ENCODE measurements at regions not wholly inside any gene's neighbourhood (a gene's known extent, or its start where the extent isn't known, plus 50 kb on each side); places are given as distances from the start of the nearest gene placed in this dataset.

DNA sequence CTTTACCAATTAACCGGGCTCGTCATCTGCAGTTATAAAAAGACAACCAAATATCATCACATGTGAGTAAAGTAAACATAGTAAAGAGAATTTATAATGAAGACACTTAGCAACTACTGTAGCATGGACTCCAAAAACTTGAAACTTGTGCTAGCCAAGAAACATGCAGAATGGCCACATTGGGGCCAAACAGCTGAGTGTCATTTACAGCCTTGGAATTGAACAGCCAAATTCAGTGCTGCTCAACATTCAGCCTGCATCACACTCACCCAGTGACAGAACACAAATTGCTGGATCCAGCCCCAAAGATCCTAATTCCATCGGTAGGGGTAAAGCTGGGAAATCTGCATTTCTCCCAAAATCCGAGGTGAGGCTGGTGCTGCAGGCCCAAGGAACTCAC is 224.8 kb upstream of the GYPC start:
- no peaks in the 10 kb centered on the region for H3K36me3 ChIP-seq
- 60 to 69% methylated on average over 2 to 4 of the region's 4 CpGs for WGBS, 2 donors (ENCODE audit: low coverage in 1 of 2)
- H3K9me3 ChIP-seq, result no peaks in the 10 kb centered on the region
- no peaks in the 10 kb centered on the region for H3K27me3 ChIP-seq
- H3K4me3 ChIP-seq, result no peak overlapping the region
- H3K27ac ChIP-seq, result no peak overlapping the region
- ATAC-seq, result no peak
- TF ChIP-seq POLR2AphosphoS5 (IDR thresholded peaks at IDR 0.05) (no peak), POLR2A (IDR thresholded peaks at IDR 0.05) (no peak), CTCF (IDR thresholded peaks at IDR 0.05) (no peak)
- no peaks in the 10 kb centered on the region for H3K4me1 ChIP-seq

DNA sequence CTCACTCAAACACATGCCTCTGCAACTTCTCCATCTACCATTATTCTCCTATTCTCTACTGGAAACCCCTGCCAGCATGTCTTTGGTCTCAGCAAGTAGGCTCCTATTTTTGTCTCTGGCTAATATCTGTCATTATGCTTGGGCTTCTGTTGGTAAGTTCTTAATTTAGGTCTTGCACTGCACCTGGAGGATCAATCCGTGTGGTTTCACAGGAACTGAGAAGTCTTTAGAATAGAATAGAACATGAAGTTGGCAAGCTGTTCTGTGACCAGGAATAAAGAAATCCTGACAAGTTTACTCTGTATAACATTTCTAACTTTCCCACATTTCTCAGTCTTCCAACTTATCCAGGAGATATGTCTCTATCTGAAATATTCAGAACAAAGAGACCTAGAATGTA is 219.5 kb upstream of the GYPC start:
- no peaks in the 10 kb centered on the region for H3K27me3 ChIP-seq
- TF ChIP-seq POLR2A (IDR thresholded peaks at IDR 0.05), result no peak
- TF ChIP-seq EP300 (IDR thresholded peaks at IDR 0.05), result no peak
- no peak for TF ChIP-seq POLR2AphosphoS5 (IDR thresholded peaks at IDR 0.05)
- TF ChIP-seq CTCF (IDR thresholded peaks at IDR 0.05), result no peak
- no peaks in the 10 kb centered on the region for H3K36me3 ChIP-seq
- H3K4me3 ChIP-seq, result no peak overlapping the region
- H3K4me1 ChIP-seq, result no peaks in the 10 kb centered on the region
- ATAC-seq, result no peak
- WGBS, 2 donors (ENCODE audit: low coverage in 1 of 2), result 50 to 100% methylated on average over 1 of the region's 1 CpG
- no peak overlapping the region for H3K27ac ChIP-seq
- H3K9me3 ChIP-seq, result no peaks in the 10 kb centered on the region

DNA sequence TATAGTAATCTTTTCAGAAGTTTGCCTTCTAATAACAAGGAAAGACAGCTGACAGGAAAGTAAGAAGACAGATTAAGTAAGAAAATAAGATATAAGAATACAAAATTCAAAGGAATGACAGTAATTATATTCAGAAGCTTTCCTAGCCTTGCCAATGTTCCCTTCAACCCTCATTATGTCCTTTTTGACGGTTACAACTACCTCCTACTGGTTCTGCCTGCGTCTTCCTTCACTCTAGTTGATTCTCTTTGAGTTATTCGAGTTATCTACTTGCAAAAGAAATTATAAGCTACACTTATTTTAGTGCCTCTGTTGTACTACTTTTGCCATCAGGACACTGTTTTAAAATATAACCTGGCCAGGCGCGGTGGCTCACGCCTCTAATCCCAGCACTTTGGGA is 218.9 kb upstream of the GYPC start:
- Histone ChIP-seq H3K4me3 (no peak overlapping the region), H3K27me3 (no peaks in the 10 kb centered on the region), H3K4me1 (no peaks in the 10 kb centered on the region), H3K9me3 (no peaks in the 10 kb centered on the region), H3K36me3 (no peaks in the 10 kb centered on the region), H3K27ac (no peak overlapping the region)
- TF ChIP-seq POLR2AphosphoS5 (IDR thresholded peaks at IDR 0.05) (no peak), EP300 (IDR thresholded peaks at IDR 0.05) (no peak), POLR2A (IDR thresholded peaks at IDR 0.05) (no peak), CTCF (IDR thresholded peaks at IDR 0.05) (no peak)
- WGBS, 2 donors (ENCODE audit: low coverage in 1 of 2), result 85 to 97% methylated on average over 3 to 6 of the region's 6 CpGs
- ATAC-seq, result no peak

- no peak overlapping the region for H3K27ac ChIP-seq
- no peaks in the 10 kb centered on the region for H3K9me3 ChIP-seq
- WGBS, 2 donors (ENCODE audit: low coverage in 1 of 2), result no CpG with 5 or more reads among the region's 1 CpG
- H3K4me3 ChIP-seq, result no peak overlapping the region
- TF ChIP-seq POLR2AphosphoS5 (IDR thresholded peaks at IDR 0.05), result no peak
- H3K4me1 ChIP-seq, result no peaks in the 10 kb centered on the region
- no peaks in the 10 kb centered on the region for H3K36me3 ChIP-seq
- ATAC-seq, result no peak
- H3K27me3 ChIP-seq, result no peaks in the 10 kb centered on the region
Measured at GRCh38 chr2:126444512-126444911, 211.4 kb upstream of the GYPC start.

DNA sequence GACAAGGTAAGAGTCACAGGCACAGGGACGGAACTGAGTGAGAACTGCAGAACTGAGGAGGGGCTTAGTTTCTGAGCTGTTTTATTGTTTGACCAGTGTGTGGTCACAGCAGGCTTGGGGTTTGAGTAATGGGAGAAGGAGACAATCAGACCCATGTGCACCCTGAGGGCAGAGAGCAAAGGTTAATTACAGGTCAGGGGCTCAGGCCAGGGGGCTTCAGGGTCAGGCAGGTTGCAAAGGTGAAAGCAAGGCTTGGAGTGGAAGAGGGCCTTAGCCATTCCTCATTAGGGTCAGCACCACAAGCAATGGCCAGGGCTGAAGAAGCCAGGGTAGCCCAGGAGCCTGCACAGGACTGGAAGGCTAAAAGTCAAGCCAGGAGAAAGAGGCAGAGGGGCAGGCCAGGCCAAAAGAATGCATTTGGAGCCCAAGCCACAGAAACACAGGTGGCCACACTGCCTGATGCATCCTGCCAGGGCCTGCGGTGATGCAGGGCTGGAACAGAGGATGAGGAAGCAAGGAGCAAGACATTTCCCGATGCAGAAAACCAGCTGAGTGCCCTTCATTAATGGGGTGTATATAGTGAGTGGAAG is 209.8 kb upstream of the GYPC start:
- TF ChIP-seq POLR2A (IDR thresholded peaks at IDR 0.05) (no peak), POLR2AphosphoS5 (IDR thresholded peaks at IDR 0.05) (no peak), CTCF (IDR thresholded peaks at IDR 0.05) (no peak), EP300 (IDR thresholded peaks at IDR 0.05) (no peak)
- no peak for ATAC-seq
- Histone ChIP-seq H3K27me3 (no peaks in the 10 kb centered on the region), H3K36me3 (no peaks in the 10 kb centered on the region), H3K4me3 (no peak overlapping the region), H3K4me1 (no peaks in the 10 kb centered on the region), H3K9me3 (no peaks in the 10 kb centered on the region), H3K27ac (no peak overlapping the region)
- 85 to 89% methylated on average over 3 of the region's 3 CpGs for WGBS, 2 donors (ENCODE audit: low coverage in 1 of 2)
